ENCODE measurements at regions not wholly inside any gene's neighbourhood (a gene's known extent, or its start where the extent isn't known, plus 50 kb on each side); places are given as distances from the start of the nearest gene placed in this dataset.

GRCh38 chr12:28063355-28063880 is 90.9 kb upstream of the PTHLH start:
- H3K27ac Mint-ChIP-seq (ENCODE audit: unreplicated experiment), result no peak overlapping the region
- no peak overlapping the region for H3K4me3 Mint-ChIP-seq (ENCODE audit: unreplicated experiment)
- H3K36me3 Mint-ChIP-seq (ENCODE audit: low read depth), result no peaks in the 10 kb centered on the region
- no peaks in the 10 kb centered on the region for H3K9me3 Mint-ChIP-seq (ENCODE audit: low read depth)
- DNase-seq (ENCODE audit: low spot score), result no peak
- no peak for TF ChIP-seq CTCF (IDR thresholded peaks at IDR 0.05)
- peaks cover 9% of the 10 kb centered on the region for H3K4me1 Mint-ChIP-seq (ENCODE audit: low read depth)
- H3K27me3 Mint-ChIP-seq (ENCODE audit: low read depth), result no peaks in the 10 kb centered on the region

DNA sequence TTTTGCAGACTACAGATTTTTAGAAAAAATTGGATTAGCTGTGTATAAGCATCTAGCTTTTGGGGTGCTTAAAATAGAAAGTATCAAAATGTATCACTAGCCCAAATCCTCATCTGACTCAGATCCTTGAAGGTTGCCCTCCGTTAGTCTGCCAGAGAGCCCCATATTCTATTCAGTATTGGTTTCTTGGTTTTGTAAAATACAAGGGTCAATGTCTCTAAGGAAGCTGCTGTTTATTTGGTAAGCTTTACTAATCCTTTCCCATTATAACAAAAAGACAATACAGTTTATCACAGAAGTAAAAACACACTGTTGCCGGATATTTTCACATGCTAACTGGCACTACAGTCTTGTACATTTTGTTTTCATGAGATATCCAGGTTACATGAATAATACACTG is 92.8 kb upstream of the PTHLH start:
- Mint-ChIP-seq H3K4me1 (ENCODE audit: low read depth) (peaks cover 9% of the 10 kb centered on the region), H3K4me3 (ENCODE audit: unreplicated experiment) (no peak overlapping the region), H3K27me3 (ENCODE audit: low read depth) (no peaks in the 10 kb centered on the region), H3K27ac (ENCODE audit: unreplicated experiment) (no peak overlapping the region), H3K36me3 (ENCODE audit: low read depth) (no peaks in the 10 kb centered on the region), H3K9me3 (ENCODE audit: low read depth) (peaks cover under 1% of the 10 kb centered on the region)
- DNase-seq (ENCODE audit: low spot score), result no peak
- TF ChIP-seq CTCF (IDR thresholded peaks at IDR 0.05), result no peak

- Mint-ChIP-seq H3K36me3 (ENCODE audit: low read depth) (peaks cover 3% of the 10 kb centered on the region), H3K27me3 (ENCODE audit: low read depth) (no peaks in the 10 kb centered on the region), H3K4me3 (ENCODE audit: unreplicated experiment) (no peak overlapping the region), H3K4me1 (ENCODE audit: low read depth) (peaks cover 9% of the 10 kb centered on the region), H3K9me3 (ENCODE audit: low read depth) (peaks cover 7% of the 10 kb centered on the region), H3K27ac (ENCODE audit: unreplicated experiment) (no peak overlapping the region)
- no peak for DNase-seq (ENCODE audit: low spot score)
- no peak for TF ChIP-seq CTCF (IDR thresholded peaks at IDR 0.05)
Observed at GRCh38 chr12:28065889-28066630, 93.5 kb upstream of the PTHLH start.

GRCh38 chr12:28066879-28067278 is 94.3 kb upstream of the PTHLH start:
- Mint-ChIP-seq H3K36me3 (ENCODE audit: low read depth) (peaks cover 6% of the 10 kb centered on the region), H3K27me3 (ENCODE audit: low read depth) (no peaks in the 10 kb centered on the region), H3K4me1 (ENCODE audit: low read depth) (peaks cover 9% of the 10 kb centered on the region), H3K9me3 (ENCODE audit: low read depth) (peaks cover 14% of the 10 kb centered on the region), H3K27ac (ENCODE audit: unreplicated experiment) (no peak overlapping the region), H3K4me3 (ENCODE audit: unreplicated experiment) (no peak overlapping the region)
- DNase-seq (ENCODE audit: low spot score), result no peak
- no peak for TF ChIP-seq CTCF (IDR thresholded peaks at IDR 0.05)

GRCh38 chr12:28068467-28068866 is 95.9 kb upstream of the PTHLH start:
- H3K27me3 Mint-ChIP-seq (ENCODE audit: low read depth), result no peaks in the 10 kb centered on the region
- peaks cover 9% of the 10 kb centered on the region for H3K4me1 Mint-ChIP-seq (ENCODE audit: low read depth)
- H3K9me3 Mint-ChIP-seq (ENCODE audit: low read depth), result peaks cover 27% of the 10 kb centered on the region
- TF ChIP-seq CTCF (IDR thresholded peaks at IDR 0.05), result no peak
- H3K36me3 Mint-ChIP-seq (ENCODE audit: low read depth), result peaks cover 7% of the 10 kb centered on the region
- DNase-seq (ENCODE audit: low spot score), result no peak
- no peak overlapping the region for H3K27ac Mint-ChIP-seq (ENCODE audit: unreplicated experiment)
- H3K4me3 Mint-ChIP-seq (ENCODE audit: unreplicated experiment), result no peak overlapping the region

Measured in chondrocyte (in vitro differentiated cells).